GM03348 (cell line): ENCODE measurements at regions not wholly inside any gene's neighbourhood (a gene's known extent, or its start where the extent isn't known, plus 50 kb on each side); places are given as distances from the start of the nearest gene placed in this dataset.

Experiments used
- DNase-seq: peaks from one replicate; pipeline ENCODE4 v3.0.0; 2012; ENCODE audit warnings: low spot score

- no peak for DNase-seq
Observed at GRCh38 chr14:104440297-104440956, 139.1 kb upstream of the C14orf180 start.

GRCh38 chr14:104441275-104442106 is 138.1 kb upstream of the C14orf180 start:
- DNase-seq = no peak

GRCh38 chr14:104442107-104442551 is 137.4 kb upstream of the C14orf180 start:
- DNase-seq = no peak

GRCh38 chr14:104442631-104443390 is 136.8 kb upstream of the C14orf180 start:
- DNase-seq = no peak

GRCh38 chr14:104443391-104444158 is 136.0 kb upstream of the C14orf180 start:
- DNase-seq = no peak

GRCh38 chr14:104444159-104445030 is 135.2 kb upstream of the C14orf180 start:
- no peak for DNase-seq

GRCh38 chr14:104445086-104445485 is 134.5 kb upstream of the C14orf180 start:
- no peak for DNase-seq

- no peak for DNase-seq
Observed at GRCh38 chr14:104445832-104446381, 133.7 kb upstream of the C14orf180 start.

- no peak for DNase-seq
Observed at GRCh38 chr14:104446611-104447010, 133.0 kb upstream of the C14orf180 start.

GRCh38 chr14:104447750-104448149 is 131.8 kb upstream of the C14orf180 start:
- no peak for DNase-seq

- no peak for DNase-seq
Observed at GRCh38 chr14:104448321-104448720, 131.2 kb upstream of the C14orf180 start.

- DNase-seq = no peak
Observed at GRCh38 chr14:104448721-104449120, 130.8 kb upstream of the C14orf180 start.

- no peak for DNase-seq
Observed at GRCh38 chr14:104450811-104451401, 128.7 kb upstream of the C14orf180 start.

GRCh38 chr14:104451474-104451873 is 128.1 kb upstream of the C14orf180 start:
- DNase-seq = no peak

GRCh38 chr14:104458845-104459244 is 120.7 kb upstream of the C14orf180 start:
- DNase-seq = no peak

- DNase-seq = no peak
Observed at GRCh38 chr14:104460791-104461651, 118.5 kb upstream of the C14orf180 start.

- no peak for DNase-seq
Observed at GRCh38 chr14:104461676-104462449, 117.7 kb upstream of the C14orf180 start.
